Cardiac fibroblast (primary cell): ENCODE measurements at regions not wholly inside any gene's neighbourhood (a gene's known extent, or its start where the extent isn't known, plus 50 kb on each side); places are given as distances from the start of the nearest gene placed in this dataset.
A peak's percentile ranks its signal among the peaks of the same experiment; 100 is the strongest.

Experiments
- DNase-seq, 2 donors: peaks; one replicate each; pipeline versions ENCODE4 v3.0.0 to v3.0.0-alpha.2; 2010; ENCODE audit warnings: low read depth in 2 of 2
- H3K4me3 ChIP-seq, 2 donors: replicated peaks in 1 of 2; 1 replicate in 1 of 2; 2 replicates in 1 of 2; pipeline ENCODE4 v1.5.1; 2011; ENCODE audit warnings: low read depth in 2 of 2, low read length in 2 of 2, mild to moderate bottlenecking in 2 of 2, moderate library complexity in 1 of 2
- CTCF ChIP-seq: IDR thresholded peaks from one replicate; pipeline ENCODE4 v1.5.1; 2011; ENCODE audit warnings: low read depth, mild to moderate bottlenecking, low read length, inconsistent platforms

- no peak for TF ChIP-seq CTCF
- no peak for DNase-seq
These were observed 363.5 kb downstream of the CBLN2 start for GRCh38 chr18:72180689-72181088.

GRCh38 chr18:72174972-72175649 lies 369.0 kb downstream of the CBLN2 start:
- no peak overlapping the region for H3K4me3 ChIP-seq
- no peak for TF ChIP-seq CTCF
- no peak for DNase-seq

More at GRCh38 chr18:72180689-72181088, 363.5 kb downstream of the CBLN2 start:
- no peak overlapping the region for H3K4me3 ChIP-seq

- no peak for DNase-seq
- no peak for TF ChIP-seq CTCF
- no peak overlapping the region for H3K4me3 ChIP-seq
These were observed 372.5 kb downstream of the CBLN2 start for GRCh38 chr18:72171596-72171995.

GRCh38 chr18:72161691-72162090 lies 382.5 kb downstream of the CBLN2 start:
- no peak for TF ChIP-seq CTCF
- DNase-seq: peak in 1 of 2 donors; percentile 0
- no peak overlapping the region for H3K4me3 ChIP-seq

GRCh38 chr18:72160510-72161445 lies 383.4 kb downstream of the CBLN2 start:
- TF ChIP-seq CTCF: no peak
- no peak for DNase-seq

GRCh38 chr18:72155327-72155726 lies 388.8 kb downstream of the CBLN2 start:
- DNase-seq: no peak

More at GRCh38 chr18:72160510-72161445, 383.4 kb downstream of the CBLN2 start:
- H3K4me3 ChIP-seq: no peak overlapping the region

More at GRCh38 chr18:72155327-72155726, 388.8 kb downstream of the CBLN2 start:
- no peak overlapping the region for H3K4me3 ChIP-seq
- no peak for TF ChIP-seq CTCF
